ENCODE measurements at regions not wholly inside any gene's neighbourhood (a gene's known extent, or its start where the extent isn't known, plus 50 kb on each side); places are given as distances from the start of the nearest gene placed in this dataset.

DNA sequence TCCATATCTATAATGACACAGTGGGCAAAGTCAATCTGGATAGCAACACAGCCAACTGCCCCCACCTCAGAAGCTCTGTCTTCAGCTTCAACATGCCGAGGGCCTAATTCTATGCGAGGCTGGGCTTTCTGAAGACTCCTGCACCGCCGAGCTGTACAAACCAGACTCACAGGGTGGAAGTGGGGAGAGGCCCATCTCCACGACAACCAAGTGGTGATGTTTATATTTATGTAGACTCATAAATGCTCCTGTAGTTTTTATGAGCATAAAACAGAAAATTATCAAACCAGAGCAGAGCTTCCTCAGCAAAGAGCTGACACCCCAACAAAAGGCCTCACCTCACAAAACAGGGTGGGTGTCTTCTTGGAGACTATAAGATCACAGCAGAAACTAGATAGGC is 77.0 kb upstream of the LGALSL start:
- TF ChIP-seq, protein P1, sequence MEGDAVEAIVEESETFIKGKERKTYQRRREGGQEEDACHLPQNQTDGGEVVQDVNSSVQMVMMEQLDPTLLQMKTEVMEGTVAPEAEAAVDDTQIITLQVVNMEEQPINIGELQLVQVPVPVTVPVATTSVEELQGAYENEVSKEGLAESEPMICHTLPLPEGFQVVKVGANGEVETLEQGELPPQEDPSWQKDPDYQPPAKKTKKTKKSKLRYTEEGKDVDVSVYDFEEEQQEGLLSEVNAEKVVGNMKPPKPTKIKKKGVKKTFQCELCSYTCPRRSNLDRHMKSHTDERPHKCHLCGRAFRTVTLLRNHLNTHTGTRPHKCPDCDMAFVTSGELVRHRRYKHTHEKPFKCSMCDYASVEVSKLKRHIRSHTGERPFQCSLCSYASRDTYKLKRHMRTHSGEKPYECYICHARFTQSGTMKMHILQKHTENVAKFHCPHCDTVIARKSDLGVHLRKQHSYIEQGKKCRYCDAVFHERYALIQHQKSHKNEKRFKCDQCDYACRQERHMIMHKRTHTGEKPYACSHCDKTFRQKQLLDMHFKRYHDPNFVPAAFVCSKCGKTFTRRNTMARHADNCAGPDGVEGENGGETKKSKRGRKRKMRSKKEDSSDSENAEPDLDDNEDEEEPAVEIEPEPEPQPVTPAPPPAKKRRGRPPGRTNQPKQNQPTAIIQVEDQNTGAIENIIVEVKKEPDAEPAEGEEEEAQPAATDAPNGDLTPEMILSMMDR (IDR thresholded peaks at IDR 0.05): no peak
- TF ChIP-seq POLR2A (IDR thresholded peaks at IDR 0.05): no peak
